SK-N-SH (cell line): ENCODE measurements at regions not wholly inside any gene's neighbourhood (a gene's known extent, or its start where the extent isn't known, plus 50 kb on each side); places are given as distances from the start of the nearest gene placed in this dataset.

Source experiments
- CTCF ChIA-PET: fragments of 300-600, 350-600 bp; formaldehyde crosslinking; extraction: SDS; loops from one replicate; lab custom pipeline; 2021; lab: Yijun Ruan, JAX
- POLR2A ChIA-PET: fragments of 350-600 bp; sonication (Branson Sonifier 250); formaldehyde crosslinking; extraction: SDS; loops from one replicate; lab custom pipeline; 2020; ENCODE audit warnings: antibody characterized with exemption, inconsistent platforms; lab: Yijun Ruan, JAX
- DNase-seq: peaks from one replicate; pipeline ENCODE4 v3.0.0; 2012
- H2AFZ ChIP-seq: fragments of 200-600 bp; sonication (generic); 2 replicates; pipeline ENCODE4 v1.8.1; 2016; ENCODE audit warnings: antibody characterized with exemption, mild to moderate bottlenecking, low read depth
- H3F3A ChIP-seq: fragments of 200-600 bp; sonication (generic); replicated peaks from 2 replicates; pipeline ENCODE3; 2016; ENCODE audit warnings: antibody characterized with exemption, mild to moderate bottlenecking; ENCODE audit not compliant: insufficient read depth
- H3K27ac ChIP-seq, 2 experiments: fragments of 200-500 bp in 1 of 2; fragments of 200-600 bp in 1 of 2; sonication (Bioruptor generic) in 1 of 2; sonication (generic), shearing (Covaris generic) in 1 of 2; 2 replicates each; pipeline versions ENCODE4 v1.5.1 to v1.6.1; 2014 to 2016; ENCODE audit warnings: low read depth in 2 of 2, inconsistent platforms in 1 of 2, low read length in 1 of 2, mild to moderate bottlenecking in 1 of 2, mixed read lengths in 1 of 2
- H3K27me3 ChIP-seq: fragments of 200-600 bp; sonication (generic), shearing (Covaris generic); 2 replicates; pipeline ENCODE4 v1.6.1; 2016; ENCODE audit warnings: mixed run types; ENCODE audit not compliant: insufficient read depth
- H3K36me3 ChIP-seq, 2 experiments: fragments of 200-500 bp in 1 of 2; fragments of 200-600 bp in 1 of 2; sonication (Bioruptor generic) in 1 of 2; sonication (generic) in 1 of 2; replicated peaks in 1 of 2; 2 replicates each; pipeline versions ENCODE3 to v1.5.1; 2014 to 2016; ENCODE audit warnings: low read length in 1 of 2, mild to moderate bottlenecking in 1 of 2; ENCODE audit not compliant: insufficient read depth in 2 of 2, control insufficient read depth in 1 of 2
- H3K4me1 ChIP-seq, 2 experiments: fragments of 200-500 bp in 1 of 2; fragments of 200-600 bp in 1 of 2; sonication (Bioruptor generic) in 1 of 2; sonication (generic), shearing (Covaris generic) in 1 of 2; 2 replicates each; pipeline versions ENCODE4 v1.5.1 to v1.6.1; 2014 to 2016; ENCODE audit warnings: low read depth in 1 of 2, low read length in 1 of 2, mixed run types in 1 of 2; ENCODE audit not compliant: insufficient read depth in 2 of 2, control insufficient read depth in 1 of 2
- H3K4me2 ChIP-seq: fragments of 200-600 bp; sonication (generic), shearing (Covaris generic); 2 replicates; pipeline ENCODE4 v1.6.1; 2017; ENCODE audit warnings: mixed run types
- H3K4me3 ChIP-seq, 2 experiments: fragments of 200-500 bp in 1 of 2; fragments of 200-600 bp in 1 of 2; sonication (Bioruptor generic) in 1 of 2; sonication (generic), shearing (Covaris generic) in 1 of 2; 2 replicates each; pipeline versions ENCODE4 v1.5.1 to v1.8.1; 2014 to 2016; ENCODE audit warnings: low read depth in 2 of 2, inconsistent platforms in 1 of 2, low read length in 1 of 2, mild to moderate bottlenecking in 1 of 2, mixed read lengths in 1 of 2, moderate library complexity in 1 of 2
- H3K79me2 ChIP-seq: fragments of 200-600 bp; sonication (generic); 2 replicates; pipeline ENCODE4 v1.8.1; 2017; ENCODE audit warnings: mild to moderate bottlenecking; ENCODE audit not compliant: insufficient read depth
- H3K9ac ChIP-seq: fragments of 200-600 bp; sonication (generic); 2 replicates; pipeline ENCODE4 v1.6.1; 2017; ENCODE audit warnings: mixed run types
- H3K9me2 ChIP-seq: fragments of 200-600 bp; sonication (generic); 2 replicates; pipeline ENCODE4 v1.6.1; 2017; ENCODE audit warnings: mixed run types
- H3K9me3 ChIP-seq: fragments of 200-600 bp; sonication (generic); 2 replicates; pipeline ENCODE4 v1.6.1; 2017; ENCODE audit warnings: mixed run types, mild to moderate bottlenecking, moderate library complexity
- H4K20me1 ChIP-seq: fragments of 200-600 bp; sonication (generic); 2 replicates; pipeline ENCODE4 v1.6.1; 2017; ENCODE audit warnings: mild to moderate bottlenecking, mixed run types; ENCODE audit not compliant: insufficient read depth
- ELF1 ChIP-seq: IDR thresholded peaks from 2 replicates; pipeline ENCODE4 v1.4.0; 2012
- FOSL2 ChIP-seq: IDR thresholded peaks from 2 replicates; pipeline ENCODE4 v1.4.0; 2012; ENCODE audit warnings: low read depth, mild to moderate bottlenecking, moderate library complexity, borderline replicate concordance
- JUND ChIP-seq: IDR thresholded peaks from 2 replicates; pipeline ENCODE4 v1.4.0; 2012
- MEF2A ChIP-seq: IDR thresholded peaks from 2 replicates; pipeline ENCODE4 v1.4.0; 2012; ENCODE audit warnings: low read depth, borderline replicate concordance
- MXI1 ChIP-seq: IDR thresholded peaks from 2 replicates; pipeline ENCODE4 v1.6.1; 2012; ENCODE audit warnings: mild to moderate bottlenecking, low read depth, low read length, improper control_type of control experiment
- PBX3 ChIP-seq: IDR thresholded peaks from 2 replicates; pipeline ENCODE4; 2012
- POLR2AphosphoS5 ChIP-seq: IDR thresholded peaks from 2 replicates; pipeline ENCODE4 v1.6.1; 2012; ENCODE audit warnings: low read depth, low read length
- RAD21 ChIP-seq: IDR thresholded peaks from 2 replicates; pipeline ENCODE4 v1.6.1; 2012; ENCODE audit warnings: mild to moderate bottlenecking, low read length
- RCOR1 ChIP-seq: fragments of 150-350 bp; IDR thresholded peaks from 2 replicates; pipeline ENCODE4 v1.6.1; 2017; ENCODE audit warnings: antibody characterized with exemption, low read length
- REST ChIP-seq: IDR thresholded peaks from 2 replicates; pipeline ENCODE4 v1.6.1; 2012; ENCODE audit warnings: mild to moderate bottlenecking, low read depth, low read length, moderate library complexity
- RFX5 ChIP-seq: IDR thresholded peaks from 2 replicates; pipeline ENCODE4 v1.6.1; 2012; ENCODE audit warnings: mild to moderate bottlenecking, improper control_type of control experiment, low read length
- SMC3 ChIP-seq: IDR thresholded peaks from 2 replicates; pipeline ENCODE4 v1.6.1; 2012; ENCODE audit warnings: low read depth, low read length, improper control_type of control experiment
- TAF1 ChIP-seq: IDR thresholded peaks from 2 replicates; pipeline ENCODE4 v1.6.1; 2012; ENCODE audit warnings: low read depth, mild to moderate bottlenecking, low read length, moderate library complexity, borderline replicate concordance
- TCF12 ChIP-seq: IDR thresholded peaks from 2 replicates; pipeline ENCODE4 v1.4.0; 2012
- TEAD4 ChIP-seq: IDR thresholded peaks from 2 replicates; pipeline ENCODE4 v1.4.0; 2012; ENCODE audit warnings: mild to moderate bottlenecking, borderline replicate concordance; ENCODE audit not compliant: insufficient read depth
- USF1 ChIP-seq: IDR thresholded peaks from 2 replicates; pipeline ENCODE4 v1.4.0; 2012; ENCODE audit warnings: low read depth, borderline replicate concordance
- USF2 ChIP-seq: fragments of 150-350 bp; IDR thresholded peaks from 2 replicates; pipeline ENCODE4 v1.6.1; 2017; ENCODE audit warnings: antibody characterized with exemption, low read length, low read depth, borderline replicate concordance
- YY1 ChIP-seq: IDR thresholded peaks from 2 replicates; pipeline ENCODE4 v1.4.0; 2012; ENCODE audit warnings: low read depth, mild to moderate bottlenecking
- WGBS: methylation state at CpG from one replicate; pipeline ENCODE4 v1.1.6; 2017; ENCODE audit warnings: low lambda C conversion rate; 5-methylcytosine and 5-hydroxymethylcytosine counted together

- POLR2A ChIA-PET = no interaction called here
- Histone ChIP-seq H3K4me3 (no peak overlapping the region), H3K4me1 (no peaks in the 10 kb centered on the region), H2AFZ (no peak overlapping the region), H3K36me3 (no peaks in the 10 kb centered on the region), H3K9me2 (no peaks in the 10 kb centered on the region), H3F3A (no peaks in the 10 kb centered on the region), H3K9ac (no peak overlapping the region), H4K20me1 (no peaks in the 10 kb centered on the region), H3K9me3 (no peaks in the 10 kb centered on the region), H3K4me2 (no peak overlapping the region), H3K79me2 (no peaks in the 10 kb centered on the region), H3K27me3 (no peaks in the 10 kb centered on the region), H3K27ac (no peak overlapping the region)
- TF ChIP-seq USF2 (no peak), FOSL2 (no peak), TCF12 (no peak), TEAD4 (no peak), YY1 (no peak), PBX3 (no peak), SMC3 (no peak), USF1 (no peak), MXI1 (no peak), TAF1 (no peak), ELF1 (no peak), REST (no peak), JUND (no peak), RFX5 (no peak), RAD21 (no peak), POLR2AphosphoS5 (no peak), MEF2A (no peak), RCOR1 (no peak)
- no peak for DNase-seq
- WGBS = 9% methylated on average over 1 of the region's 1 CpG
- CTCF ChIA-PET = no interaction called here
Observed at GRCh38 chr3:77726517-77726916, 686.6 kb downstream of the ROBO2 start.
